Neuronal stem cell (in vitro differentiated cells): ENCODE measurements at regions not wholly inside any gene's neighbourhood (a gene's known extent, or its start where the extent isn't known, plus 50 kb on each side); places are given as distances from the start of the nearest gene placed in this dataset.

Experiments used
- DNase-seq: peaks from one replicate; pipeline ENCODE4 v3.0.0-alpha.2; 2013; ENCODE audit warnings: low spot score
- H2AFZ ChIP-seq: one replicate; pipeline ENCODE4 v1.6.1; 2013; ENCODE audit warnings: mild to moderate bottlenecking, low read length, inconsistent platforms
- H2AK5ac ChIP-seq: 2 replicates; pipeline ENCODE4 v1.6.1; 2013; ENCODE audit warnings: low read depth, mild to moderate bottlenecking, inconsistent platforms, low read length, moderate library complexity, mixed read lengths
- H2BK120ac ChIP-seq: 2 replicates; pipeline ENCODE4 v1.6.1; 2013; ENCODE audit warnings: low read depth, mild to moderate bottlenecking, inconsistent platforms, low read length, moderate library complexity, mixed read lengths
- H2BK12ac ChIP-seq: one replicate; pipeline ENCODE4 v1.6.1; 2013; ENCODE audit warnings: low read length, inconsistent platforms
- H2BK15ac ChIP-seq: 2 replicates; pipeline ENCODE4 v1.6.1; 2013; ENCODE audit warnings: mild to moderate bottlenecking, low read length, inconsistent platforms, mixed read lengths
- H2BK5ac ChIP-seq: one replicate; pipeline ENCODE4 v1.6.1; 2013; ENCODE audit warnings: inconsistent platforms, mild to moderate bottlenecking, low read length, moderate library complexity
- H3K14ac ChIP-seq: one replicate; pipeline ENCODE4 v1.6.1; 2013; ENCODE audit warnings: low read length, inconsistent platforms
- H3K18ac ChIP-seq: 2 replicates; pipeline ENCODE4 v1.6.1; 2013; ENCODE audit warnings: low read length, inconsistent platforms
- H3K23ac ChIP-seq: 2 replicates; pipeline ENCODE4 v1.6.1; 2013; ENCODE audit warnings: low read depth, mild to moderate bottlenecking, mixed read lengths, low read length, inconsistent platforms; ENCODE audit not compliant: poor library complexity
- H3K27ac ChIP-seq: replicated peaks from 3 replicates; pipeline ENCODE4 v1.5.1; 2013; ENCODE audit warnings: low read length, inconsistent platforms
- H3K27me3 ChIP-seq, 3 experiments: 2 replicates each; pipeline ENCODE4 v1.6.1; 2013; ENCODE audit warnings: low read length in 3 of 3, mild to moderate bottlenecking in 2 of 3, inconsistent platforms in 1 of 3, low read depth in 1 of 3, mixed read lengths in 1 of 3, moderate library complexity in 1 of 3; ENCODE audit not compliant: control insufficient read depth in 3 of 3, insufficient read depth in 3 of 3
- H3K36me3 ChIP-seq, 2 donors: replicated peaks in 1 of 2; 2 replicates each; pipeline ENCODE4 v1.6.1; 2013; ENCODE audit warnings: low read length in 2 of 2; ENCODE audit not compliant: control insufficient read depth in 2 of 2, insufficient read depth in 2 of 2
- H3K4ac ChIP-seq: 2 replicates; pipeline ENCODE4 v1.6.1; 2013; ENCODE audit warnings: inconsistent platforms, mild to moderate bottlenecking, low read length, moderate library complexity
- H3K4me1 ChIP-seq, 2 donors: 1 replicate in 1 of 2; 2 replicates in 1 of 2; pipeline ENCODE4 v1.6.1; 2013; ENCODE audit warnings: low read length in 2 of 2, low read depth in 1 of 2; ENCODE audit not compliant: control insufficient read depth in 2 of 2, insufficient read depth in 1 of 2
- H3K4me2 ChIP-seq: one replicate; pipeline ENCODE4 v1.6.1; 2013; ENCODE audit warnings: mild to moderate bottlenecking, low read length, inconsistent platforms; ENCODE audit not compliant: insufficient read depth, poor library complexity, severe bottlenecking
- H3K4me3 ChIP-seq, 2 donors: 2 replicates each; pipeline ENCODE4 v1.5.1; 2013; ENCODE audit warnings: low read length in 2 of 2, mild to moderate bottlenecking in 2 of 2, inconsistent platforms in 1 of 2, moderate library complexity in 1 of 2
- H3K79me1 ChIP-seq: one replicate; pipeline ENCODE4 v1.6.1; 2013; ENCODE audit warnings: low read depth, mild to moderate bottlenecking, inconsistent platforms, low read length, moderate library complexity
- H3K9ac ChIP-seq: one replicate; pipeline ENCODE4 v1.6.1; 2013; ENCODE audit warnings: mild to moderate bottlenecking, low read depth, low read length, inconsistent platforms; ENCODE audit not compliant: poor library complexity
- H3K9me3 ChIP-seq, 2 donors: replicated peaks in 1 of 2; 2 replicates each; pipeline versions ENCODE3 to v1.6.1; 2013; ENCODE audit warnings: low read length in 2 of 2, mild to moderate bottlenecking in 2 of 2, inconsistent platforms in 1 of 2, low read depth in 1 of 2, mixed read lengths in 1 of 2, moderate library complexity in 1 of 2; ENCODE audit not compliant: control insufficient read depth in 2 of 2, insufficient read depth in 1 of 2
- H4K8ac ChIP-seq: one replicate; pipeline ENCODE4 v1.6.1; 2013; ENCODE audit warnings: low read depth, mild to moderate bottlenecking, inconsistent platforms, low read length, moderate library complexity
- H4K91ac ChIP-seq: one replicate; pipeline ENCODE4 v1.6.1; 2013; ENCODE audit warnings: low read length, low read depth, mild to moderate bottlenecking, inconsistent platforms; ENCODE audit not compliant: poor library complexity
- WGBS, 2 donors: extraction: QIAGEN DNeasy Blood & Tissue Kit; methylation state at CpG; one replicate each; pipeline ENCODE4 v1.1.7; 2013; ENCODE audit warnings: missing lambda C conversion rate in 2 of 2, mixed read lengths in 1 of 2; ENCODE audit not compliant: insufficient read length in 2 of 2, insufficient replicate concordance in 1 of 2; ENCODE audit errors: extremely low coverage in 2 of 2; 5-methylcytosine and 5-hydroxymethylcytosine counted together

DNA sequence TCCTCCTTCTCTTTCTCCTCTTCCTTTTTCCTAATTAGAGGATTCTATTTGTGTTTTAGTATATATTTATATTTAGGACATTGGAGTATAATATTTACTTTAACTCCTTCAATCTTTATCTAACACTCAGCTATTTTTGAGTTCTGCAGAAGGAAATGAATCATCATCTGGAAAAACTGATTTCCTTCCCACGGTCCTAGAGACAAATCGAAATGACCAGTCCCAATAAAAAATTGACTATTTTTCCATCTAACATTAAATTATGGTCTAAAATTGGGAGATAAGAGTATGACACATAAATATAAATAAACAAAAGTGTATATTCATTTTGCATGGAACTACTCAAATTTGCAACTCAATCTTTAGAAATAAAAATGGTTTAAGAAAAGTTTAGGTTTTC is 167.4 kb downstream of the TMTC3 start:
- DNase-seq: no peak
- no peak overlapping the region for H2BK120ac ChIP-seq
- no peak overlapping the region for H3K18ac ChIP-seq
- H3K9ac ChIP-seq: no peak overlapping the region
- no peaks in the 10 kb centered on the region for H3K79me1 ChIP-seq
- no peaks in the 10 kb centered on the region for H3K36me3 ChIP-seq
- no peak overlapping the region for H4K91ac ChIP-seq
- H2BK15ac ChIP-seq: no peak overlapping the region
- no peak overlapping the region for H3K23ac ChIP-seq
- no CpG with 5 or more reads among the region's 2 CpGs for WGBS, 2 donors
- H3K27me3 ChIP-seq: no peaks in the 10 kb centered on the region
- no peak overlapping the region for H2AK5ac ChIP-seq
- H3K14ac ChIP-seq: no peak overlapping the region
- H3K4me2 ChIP-seq: no peak overlapping the region
- H2BK5ac ChIP-seq: no peak overlapping the region
- H3K4me1 ChIP-seq: peaks cover 1 to 24% of the 10 kb centered on the region in 2 donors
- no peak overlapping the region for H4K8ac ChIP-seq
- H3K27ac ChIP-seq: no peak overlapping the region
- H3K4me3 ChIP-seq: no peak overlapping the region
- no peaks in the 10 kb centered on the region for H3K9me3 ChIP-seq
- no peak overlapping the region for H3K4ac ChIP-seq
- H2AFZ ChIP-seq: no peak overlapping the region
- H2BK12ac ChIP-seq: no peak overlapping the region

DNA sequence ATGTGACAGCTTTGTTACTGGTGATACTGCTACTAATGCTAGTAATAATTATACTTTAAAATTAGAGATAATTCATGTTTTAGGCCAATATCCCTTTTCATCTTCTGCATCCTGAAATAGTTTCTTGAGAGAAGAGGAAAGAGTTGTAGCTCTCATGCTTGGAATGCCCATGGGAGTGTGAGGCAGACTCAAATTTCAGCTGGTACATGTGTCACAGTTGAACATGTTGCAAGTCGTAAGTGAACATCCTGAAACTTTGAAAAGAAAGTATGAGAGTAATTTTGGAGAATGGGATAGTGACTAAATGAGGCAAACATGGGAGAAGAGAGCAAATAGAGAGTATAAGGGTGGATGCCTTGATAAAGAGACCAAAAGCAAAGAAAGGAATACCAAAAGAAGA is 168.0 kb downstream of the TMTC3 start:
- Histone ChIP-seq H3K4me3 (no peak overlapping the region), H2AK5ac (no peak overlapping the region), H3K4me2 (no peak overlapping the region), H3K23ac (no peak overlapping the region), H3K18ac (no peak overlapping the region), H3K4ac (no peak overlapping the region), H2BK12ac (no peak overlapping the region), H4K91ac (no peak overlapping the region), H3K27me3 (no peaks in the 10 kb centered on the region), H3K27ac (no peak overlapping the region), H2BK120ac (no peak overlapping the region), H3K36me3 (no peaks in the 10 kb centered on the region), H3K9me3 (no peaks in the 10 kb centered on the region), H3K4me1 (peaks cover 1 to 19% of the 10 kb centered on the region in 2 donors), H2BK15ac (no peak overlapping the region), H3K79me1 (no peaks in the 10 kb centered on the region), H2BK5ac (no peak overlapping the region), H2AFZ (no peak overlapping the region), H3K9ac (no peak overlapping the region), H4K8ac (no peak overlapping the region), H3K14ac (no peak overlapping the region)
- DNase-seq: no peak
- WGBS, 2 donors: no CpG with 5 or more reads among the region's 1 CpG

DNA sequence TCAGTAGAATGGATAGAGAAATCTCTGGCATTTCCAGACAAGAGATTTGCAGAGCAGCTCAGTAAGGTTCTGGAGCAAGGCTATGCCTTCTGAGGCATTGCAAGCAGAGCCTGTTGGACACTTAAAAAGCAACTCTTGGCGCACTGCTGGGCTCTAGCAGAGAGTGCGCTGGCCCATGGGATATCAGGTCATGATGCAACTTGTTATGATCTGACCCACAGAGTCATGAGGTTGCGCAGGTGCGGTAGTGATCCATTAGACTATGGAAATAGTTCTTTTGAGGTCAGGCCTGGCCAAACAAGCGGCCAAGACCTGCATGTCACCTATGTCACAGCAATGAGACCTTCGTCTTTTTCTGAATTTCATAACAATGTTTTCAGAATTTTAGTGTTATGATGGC is 168.6 kb downstream of the TMTC3 start:
- Histone ChIP-seq H2BK5ac (no peak overlapping the region), H4K8ac (no peak overlapping the region), H3K27ac (no peak overlapping the region), H3K4me1 (peaks cover 1 to 13% of the 10 kb centered on the region in 2 donors), H3K27me3 (no peaks in the 10 kb centered on the region), H3K4me2 (no peak overlapping the region), H3K18ac (no peak overlapping the region), H3K4me3 (no peak overlapping the region), H3K9me3 (no peaks in the 10 kb centered on the region), H3K36me3 (no peaks in the 10 kb centered on the region), H3K4ac (no peak overlapping the region), H2AFZ (peak overlapping the region; percentile 27), H2AK5ac (no peak overlapping the region), H4K91ac (no peak overlapping the region), H2BK15ac (no peak overlapping the region), H3K79me1 (no peaks in the 10 kb centered on the region), H3K14ac (no peak overlapping the region), H3K9ac (no peak overlapping the region), H3K23ac (no peak overlapping the region), H2BK120ac (no peak overlapping the region), H2BK12ac (no peak overlapping the region)
- no peak for DNase-seq
- WGBS, 2 donors: no CpG with 5 or more reads among the region's 6 CpGs

- Histone ChIP-seq H3K4me1 (peaks cover 0 to 7% of the 10 kb centered on the region in 2 donors), H3K27ac (no peak overlapping the region), H3K14ac (no peak overlapping the region), H2BK12ac (no peak overlapping the region), H3K4ac (no peak overlapping the region), H3K23ac (no peak overlapping the region), H3K9me3 (no peaks in the 10 kb centered on the region), H3K4me3 (no peak overlapping the region), H3K4me2 (no peak overlapping the region), H3K9ac (no peak overlapping the region), H2AFZ (no peak overlapping the region), H4K8ac (no peak overlapping the region), H3K27me3 (no peaks in the 10 kb centered on the region), H3K18ac (no peak overlapping the region), H2AK5ac (no peak overlapping the region), H3K79me1 (no peaks in the 10 kb centered on the region), H2BK5ac (no peak overlapping the region), H3K36me3 (no peaks in the 10 kb centered on the region), H2BK120ac (no peak overlapping the region), H4K91ac (no peak overlapping the region), H2BK15ac (no peak overlapping the region)
- no peak for DNase-seq
- WGBS, 2 donors: no CpG with 5 or more reads among the region's 1 CpG
Observed at GRCh38 chr12:88313554-88313953, 171.4 kb downstream of the TMTC3 start.
